HepG2 (cell line): ENCODE measurements at regions not wholly inside any gene's neighbourhood (a gene's known extent, or its start where the extent isn't known, plus 50 kb on each side); places are given as distances from the start of the nearest gene placed in this dataset.

ENCODE experiments used
- ATAC-seq: fragments of 200-7000 bp; cut with Tn5 transposase; 3 replicates; pipeline ENCODE4 v1.9.1; 2020; ENCODE audit warnings: mild to moderate bottlenecking, moderate library complexity
- BruUV-seq: library from RNA; stranded (reverse); fragments of 400-500 nt; replicated peaks from 2 replicates; lab custom pipeline; 2021; lab: Mats Ljungman, UMichigan
- CTCF ChIA-PET: fragments of 300-600 bp; formaldehyde crosslinking; extraction: SDS; loops from one replicate; lab custom pipeline; 2021; ENCODE audit warnings: low total read pairs, inconsistent platforms, low intra/inter-chr PET ratio; lab: Yijun Ruan, JAX
- POLR2A ChIA-PET: fragments of 350-600 bp; sonication (Branson Sonifier 250); formaldehyde crosslinking; loops from one replicate; lab custom pipeline; 2020; ENCODE audit warnings: antibody characterized with exemption, inconsistent platforms; lab: Yijun Ruan, JAX
- DNase-seq: peaks from one replicate; pipeline ENCODE4 v3.0.0-alpha.2; 2015; ENCODE audit warnings: low spot score
- FAIRE-seq: peaks from 3 replicates; lab custom pipeline; 2011; peaks lifted over from hg19 to GRCh38; lab: Jason Lieb, UNC
- H2AFZ ChIP-seq: one replicate; pipeline ENCODE4 v1.6.1; 2011; ENCODE audit warnings: low read length, inconsistent platforms
- H3K27ac ChIP-seq: fragments of 300-600 bp; 3 replicates; pipeline ENCODE4 v1.8.0; 2011; ENCODE audit warnings: mixed run types, mild to moderate bottlenecking, mixed read lengths, low read length, inconsistent platforms; ENCODE audit not compliant: insufficient read depth; ENCODE audit errors: extremely low read length
- H3K27me3 ChIP-seq, 2 experiments: fragments of 200-600 bp in 1 of 2; 2 replicates in 1 of 2; 3 replicates in 1 of 2; pipeline versions ENCODE4 v1.6.0 to v1.8.0; 2011; ENCODE audit warnings: low read length in 2 of 2, mild to moderate bottlenecking in 2 of 2, moderate library complexity in 2 of 2, inconsistent platforms in 1 of 2; ENCODE audit not compliant: insufficient read depth in 2 of 2, control insufficient read depth in 1 of 2
- H3K36me3 ChIP-seq, 2 experiments: fragments of 200-600 bp in 1 of 2; replicated peaks in 1 of 2; 2 replicates in 1 of 2; 3 replicates in 1 of 2; pipeline versions ENCODE4 v1.5.1 to v1.8.0; 2011; ENCODE audit warnings: low read length in 2 of 2, inconsistent platforms in 1 of 2; ENCODE audit not compliant: insufficient read depth in 2 of 2, control insufficient read depth in 1 of 2
- H3K4me1 ChIP-seq: 2 replicates; pipeline ENCODE4 v1.5.1; 2012; ENCODE audit warnings: low read length, inconsistent platforms; ENCODE audit not compliant: insufficient read depth
- H3K4me2 ChIP-seq: 2 replicates; pipeline ENCODE4 v1.6.0; 2011; ENCODE audit warnings: low read depth, low read length, inconsistent platforms
- H3K4me3 ChIP-seq, 3 experiments: fragments of 200-600 bp in 1 of 3; sonication (generic), shearing (Covaris generic) in 1 of 3; replicated peaks in 1 of 3; 2 replicates each; pipeline ENCODE4 v1.5.1; 2011 to 2016; ENCODE audit warnings: low read length in 3 of 3, inconsistent platforms in 2 of 3, low read depth in 2 of 3, mild to moderate bottlenecking in 2 of 3, control low read depth in 1 of 3, mixed read lengths in 1 of 3; ENCODE audit not compliant: insufficient read depth in 1 of 3
- H3K79me2 ChIP-seq: one replicate; pipeline ENCODE4 v1.6.1; 2011; ENCODE audit warnings: low read length, inconsistent platforms; ENCODE audit not compliant: insufficient read depth
- H3K9ac ChIP-seq: 2 replicates; pipeline ENCODE4 v1.6.0; 2011; ENCODE audit warnings: mild to moderate bottlenecking, low read depth, low read length, inconsistent platforms; ENCODE audit not compliant: insufficient read depth
- H3K9me3 ChIP-seq: 2 replicates; pipeline ENCODE4 v1.5.1; 2012; ENCODE audit warnings: mild to moderate bottlenecking, low read length
- H4K20me1 ChIP-seq: 2 replicates; pipeline ENCODE4 v1.6.0; 2011; ENCODE audit warnings: inconsistent platforms, mild to moderate bottlenecking, low read length, moderate library complexity; ENCODE audit not compliant: insufficient read depth
- ADNP ChIP-seq: sonication (generic); formaldehyde crosslinking; IDR thresholded peaks from 2 replicates; pipeline ENCODE4 v1.4.0; 2020; ENCODE audit warnings: missing genetic modification reagents
- HINFP ChIP-seq: sonication (generic); formaldehyde crosslinking; IDR thresholded peaks from 2 replicates; pipeline ENCODE4 v1.4.0; 2020; ENCODE audit warnings: low read depth, mild to moderate bottlenecking, missing genetic modification reagents
- ISX ChIP-seq: sonication (generic); formaldehyde crosslinking; conservative IDR thresholded peaks from 2 replicates; pipeline ENCODE4 v1.5.0; 2020; ENCODE audit warnings: missing genetic modification reagents
- PHF5A ChIP-seq: IDR thresholded peaks from one replicate; pipeline ENCODE4 v1.6.1; 2018; ENCODE audit warnings: low read depth, missing genetic modification reagents; ENCODE audit not compliant: unreplicated experiment
- PTBP1 ChIP-seq: fragments of 200-400 bp; formaldehyde crosslinking; IDR thresholded peaks from 2 replicates; pipeline ENCODE4 v1.6.1; 2018; ENCODE audit warnings: low read length, low read depth; ENCODE audit not compliant: poor library complexity, severe bottlenecking
- RFXAP ChIP-seq: sonication (generic); formaldehyde crosslinking; IDR thresholded peaks from 2 replicates; pipeline ENCODE4 v1.4.0; 2020; ENCODE audit warnings: missing genetic modification reagents, borderline replicate concordance
- SP4 ChIP-seq: sonication (generic); formaldehyde crosslinking; IDR thresholded peaks from 2 replicates; pipeline ENCODE4 v1.8.1; 2023; ENCODE audit warnings: mild to moderate bottlenecking, missing genetic modification reagents
- SRY ChIP-seq: sonication (generic); formaldehyde crosslinking; IDR thresholded peaks from 2 replicates; pipeline ENCODE4 v1.8.0; 2022; ENCODE audit warnings: mild to moderate bottlenecking, missing genetic modification reagents
- SYNCRIP ChIP-seq: fragments of 200-400 bp; formaldehyde crosslinking; IDR thresholded peaks from 2 replicates; pipeline ENCODE4 v1.6.1; 2018; ENCODE audit warnings: mild to moderate bottlenecking, low read depth, low read length; ENCODE audit not compliant: insufficient read depth
- TBP ChIP-seq: sonication (generic); formaldehyde crosslinking; IDR thresholded peaks from 2 replicates; pipeline ENCODE4 v1.5.0; 2020; ENCODE audit warnings: missing genetic modification reagents
- TCF7L2 ChIP-seq: IDR thresholded peaks from 2 replicates; pipeline ENCODE4 v1.6.1; 2011; ENCODE audit warnings: mild to moderate bottlenecking, low read depth, low read length, moderate library complexity
- YEATS2 ChIP-seq: sonication (generic); formaldehyde crosslinking; IDR thresholded peaks from 2 replicates; pipeline ENCODE4 v1.4.0; 2020; ENCODE audit warnings: missing genetic modification reagents, borderline replicate concordance
- ZNF446 ChIP-seq: sonication (generic); formaldehyde crosslinking; IDR thresholded peaks from 2 replicates; pipeline ENCODE4 v1.5.0; 2020; ENCODE audit warnings: mild to moderate bottlenecking, missing genetic modification reagents
- ZNF496 ChIP-seq: sonication (generic); formaldehyde crosslinking; IDR thresholded peaks from 2 replicates; pipeline ENCODE4 v1.8.1; 2023; ENCODE audit warnings: mild to moderate bottlenecking, moderate library complexity, missing genetic modification reagents; ENCODE audit not compliant: insufficient replicate concordance
- WGBS: methylation state at CpG from one replicate; pipeline ENCODE4 v1.1.6; 2017; ENCODE audit warnings: low lambda C conversion rate; 5-methylcytosine and 5-hydroxymethylcytosine counted together
- in situ Hi-C: cut with HindIII; loops from 2 replicates; pipeline ENCODE4 v1.10.0; 2017; ENCODE audit warnings: low pct_unique_long_range_greater_than_20kb; ENCODE audit not compliant: extremely low pct_ligation_motif_present
- intact Hi-C: fragments of 100-400 bp; cut with micrococcal nuclease; formaldehyde crosslinking; loops from one replicate; pipeline ENCODE4 v1.10.0; 2022; ENCODE audit not compliant: unreplicated experiment
- TF ChIP-seq, protein P1 (sequence below): sonication (generic); formaldehyde crosslinking; IDR thresholded peaks from 2 replicates; pipeline ENCODE4 v1.5.1; 2020; ENCODE audit warnings: missing genetic modification reagents, mild to moderate bottlenecking, borderline replicate concordance

DNA sequence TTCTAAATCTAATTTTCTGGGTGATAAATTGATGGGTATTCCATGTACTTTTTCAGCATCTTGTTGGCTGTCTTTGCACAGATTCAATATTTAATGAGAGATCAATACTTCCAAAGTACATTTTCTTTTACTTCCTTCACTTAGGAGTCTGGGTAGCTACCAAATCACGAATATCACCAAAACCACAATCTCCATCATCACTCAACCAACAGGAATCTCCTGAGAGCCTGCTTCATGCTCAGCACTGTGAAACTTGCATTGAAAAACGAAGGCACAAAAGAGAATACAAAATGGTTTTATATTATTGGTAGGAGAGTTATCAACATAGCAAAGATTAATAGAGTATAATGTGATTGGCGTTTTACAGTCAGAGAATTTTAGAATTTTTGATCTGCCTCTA is 261.5 kb upstream of the DSEL start:
- no peak for TF ChIP-seq YEATS2 (CRISPR knock-in tag)
- no peak for TF ChIP-seq ADNP (CRISPR knock-in tag)
- TF ChIP-seq TCF7L2, result no peak
- no peak for TF ChIP-seq SP4 (CRISPR knock-in tag)
- TF ChIP-seq, protein P1, sequence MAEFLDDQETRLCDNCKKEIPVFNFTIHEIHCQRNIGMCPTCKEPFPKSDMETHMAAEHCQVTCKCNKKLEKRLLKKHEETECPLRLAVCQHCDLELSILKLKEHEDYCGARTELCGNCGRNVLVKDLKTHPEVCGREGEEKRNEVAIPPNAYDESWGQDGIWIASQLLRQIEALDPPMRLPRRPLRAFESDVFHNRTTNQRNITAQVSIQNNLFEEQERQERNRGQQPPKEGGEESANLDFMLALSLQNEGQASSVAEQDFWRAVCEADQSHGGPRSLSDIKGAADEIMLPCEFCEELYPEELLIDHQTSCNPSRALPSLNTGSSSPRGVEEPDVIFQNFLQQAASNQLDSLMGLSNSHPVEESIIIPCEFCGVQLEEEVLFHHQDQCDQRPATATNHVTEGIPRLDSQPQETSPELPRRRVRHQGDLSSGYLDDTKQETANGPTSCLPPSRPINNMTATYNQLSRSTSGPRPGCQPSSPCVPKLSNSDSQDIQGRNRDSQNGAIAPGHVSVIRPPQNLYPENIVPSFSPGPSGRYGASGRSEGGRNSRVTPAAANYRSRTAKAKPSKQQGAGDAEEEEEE (CRISPR knock-in tag), result no peak
- TF ChIP-seq TBP (CRISPR knock-in tag), result no peak
- TF ChIP-seq PTBP1, result no peak
- TF ChIP-seq RFXAP (CRISPR knock-in tag), result no peak
- TF ChIP-seq HINFP, result no peak
- no peak for TF ChIP-seq SYNCRIP
- no peak for TF ChIP-seq ZNF496
- TF ChIP-seq ZNF446, result no peak
- no peak for TF ChIP-seq SRY (CRISPR knock-in tag)
- TF ChIP-seq ISX (CRISPR knock-in tag), result no peak
- no peak for TF ChIP-seq PHF5A (CRISPR knock-in tag)
- H3K4me3 ChIP-seq, result no peak overlapping the region
- H3K9ac ChIP-seq, result no peak overlapping the region
- DNase-seq, result no peak
- ATAC-seq, result no peak
- no TSS peak for BruUV-seq
- H3K27ac ChIP-seq, result no peak overlapping the region
- CTCF ChIA-PET, result no interaction called here
- H3K4me2 ChIP-seq, result no peak overlapping the region
- no peaks in the 10 kb centered on the region for H3K4me1 ChIP-seq
- H3K36me3 ChIP-seq, result no peaks in the 10 kb centered on the region
- intact Hi-C loops, result no loop called here
- H3K9me3 ChIP-seq, result no peaks in the 10 kb centered on the region
- in situ Hi-C loops, result no loop called here
- no peaks in the 10 kb centered on the region for H4K20me1 ChIP-seq
- FAIRE-seq, result no peak
- POLR2A ChIA-PET, result no interaction called here
- no peaks in the 10 kb centered on the region for H3K27me3 ChIP-seq
- 1% methylated on average over 3 of the region's 3 CpGs for WGBS
- no peak overlapping the region for H2AFZ ChIP-seq
- no peaks in the 10 kb centered on the region for H3K79me2 ChIP-seq
